KMS-11 (cell line): ENCODE measurements at regions not wholly inside any gene's neighbourhood (a gene's known extent, or its start where the extent isn't known, plus 50 kb on each side); places are given as distances from the start of the nearest gene placed in this dataset.

ENCODE experiments used
- H2AFZ ChIP-seq: fragments of 200-600 bp; sonication (generic); 2 replicates; pipeline ENCODE4 v1.6.1; 2016; ENCODE audit warnings: antibody characterized with exemption, mixed run types, low read depth
- H3K27ac ChIP-seq: fragments of 200-600 bp; sonication (generic); 2 replicates; pipeline ENCODE4 v1.6.1; 2016; ENCODE audit warnings: mild to moderate bottlenecking, mixed run types
- H3K27me3 ChIP-seq: fragments of 200-600 bp; sonication (generic); 2 replicates; pipeline ENCODE4 v1.6.1; 2017; ENCODE audit warnings: mild to moderate bottlenecking, low read depth, mixed run types, moderate library complexity; ENCODE audit not compliant: insufficient read depth
- H3K36me3 ChIP-seq: fragments of 200-600 bp; sonication (generic); 2 replicates; pipeline ENCODE4 v1.6.1; 2017; ENCODE audit warnings: mild to moderate bottlenecking, mixed run types; ENCODE audit not compliant: insufficient read depth
- H3K4me1 ChIP-seq: fragments of 200-600 bp; sonication (generic); 2 replicates; pipeline ENCODE4 v1.6.1; 2016; ENCODE audit warnings: mild to moderate bottlenecking, low read depth, mixed run types; ENCODE audit not compliant: poor library complexity, severe bottlenecking
- H3K4me2 ChIP-seq: fragments of 200-600 bp; sonication (generic); 2 replicates; pipeline ENCODE4 v1.7.0; 2016; ENCODE audit warnings: mild to moderate bottlenecking, mixed run types
- H3K4me3 ChIP-seq: fragments of 200-600 bp; sonication (generic); IDR thresholded peaks from 2 replicates; pipeline ENCODE4 v1.6.1; 2017; ENCODE audit warnings: low read depth, low read length, mixed read lengths; ENCODE audit not compliant: insufficient read depth
- H3K79me2 ChIP-seq: fragments of 200-600 bp; sonication (generic); 2 replicates; pipeline ENCODE4 v1.6.1; 2016; ENCODE audit warnings: low read depth, mixed run types; ENCODE audit not compliant: insufficient read depth
- H3K9ac ChIP-seq: fragments of 200-600 bp; sonication (generic); 2 replicates; pipeline ENCODE4 v1.6.1; 2016; ENCODE audit warnings: mild to moderate bottlenecking, mixed run types
- H4K20me1 ChIP-seq: fragments of 200-600 bp; sonication (generic); 2 replicates; pipeline ENCODE4 v1.6.1; 2016; ENCODE audit warnings: mild to moderate bottlenecking, mixed run types; ENCODE audit not compliant: insufficient read depth
- TF ChIP-seq, protein P1 (sequence below): fragments of 200-600 bp; sonication (generic); conservative IDR thresholded peaks from 2 replicates; pipeline ENCODE4 v1.6.1; 2017; ENCODE audit warnings: low read depth, mild to moderate bottlenecking, antibody characterized with exemption, low read length, moderate library complexity, mixed read lengths

DNA sequence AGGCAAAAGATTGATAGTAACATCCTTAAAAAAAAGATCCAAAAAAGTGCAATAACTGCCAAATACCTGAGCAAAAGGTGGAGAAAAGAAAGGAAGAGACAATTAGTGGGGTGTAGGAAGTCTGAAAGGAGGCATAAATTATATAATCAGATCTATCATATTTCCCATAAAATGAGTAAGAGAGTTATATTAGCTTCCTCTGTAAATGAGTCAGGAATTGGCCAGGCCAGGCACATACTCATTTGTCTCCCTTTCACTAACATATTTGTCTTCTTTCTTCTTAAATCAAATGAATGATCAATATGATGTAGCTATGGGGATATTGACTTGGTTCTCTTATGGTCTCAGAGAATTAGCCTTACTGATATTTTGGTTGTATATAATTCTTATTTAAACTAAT, 292.3 kb upstream of the CADM2 start:
- no peak overlapping the region for H2AFZ ChIP-seq
- no peaks in the 10 kb centered on the region for H3K79me2 ChIP-seq
- H3K4me3 ChIP-seq: no peak overlapping the region
- H3K27ac ChIP-seq: no peak overlapping the region
- TF ChIP-seq, protein P1, sequence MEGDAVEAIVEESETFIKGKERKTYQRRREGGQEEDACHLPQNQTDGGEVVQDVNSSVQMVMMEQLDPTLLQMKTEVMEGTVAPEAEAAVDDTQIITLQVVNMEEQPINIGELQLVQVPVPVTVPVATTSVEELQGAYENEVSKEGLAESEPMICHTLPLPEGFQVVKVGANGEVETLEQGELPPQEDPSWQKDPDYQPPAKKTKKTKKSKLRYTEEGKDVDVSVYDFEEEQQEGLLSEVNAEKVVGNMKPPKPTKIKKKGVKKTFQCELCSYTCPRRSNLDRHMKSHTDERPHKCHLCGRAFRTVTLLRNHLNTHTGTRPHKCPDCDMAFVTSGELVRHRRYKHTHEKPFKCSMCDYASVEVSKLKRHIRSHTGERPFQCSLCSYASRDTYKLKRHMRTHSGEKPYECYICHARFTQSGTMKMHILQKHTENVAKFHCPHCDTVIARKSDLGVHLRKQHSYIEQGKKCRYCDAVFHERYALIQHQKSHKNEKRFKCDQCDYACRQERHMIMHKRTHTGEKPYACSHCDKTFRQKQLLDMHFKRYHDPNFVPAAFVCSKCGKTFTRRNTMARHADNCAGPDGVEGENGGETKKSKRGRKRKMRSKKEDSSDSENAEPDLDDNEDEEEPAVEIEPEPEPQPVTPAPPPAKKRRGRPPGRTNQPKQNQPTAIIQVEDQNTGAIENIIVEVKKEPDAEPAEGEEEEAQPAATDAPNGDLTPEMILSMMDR: no peak
- no peak overlapping the region for H3K9ac ChIP-seq
- H3K4me2 ChIP-seq: no peak overlapping the region
- H4K20me1 ChIP-seq: no peaks in the 10 kb centered on the region
- no peaks in the 10 kb centered on the region for H3K27me3 ChIP-seq
- H3K36me3 ChIP-seq: no peaks in the 10 kb centered on the region
- no peaks in the 10 kb centered on the region for H3K4me1 ChIP-seq

DNA sequence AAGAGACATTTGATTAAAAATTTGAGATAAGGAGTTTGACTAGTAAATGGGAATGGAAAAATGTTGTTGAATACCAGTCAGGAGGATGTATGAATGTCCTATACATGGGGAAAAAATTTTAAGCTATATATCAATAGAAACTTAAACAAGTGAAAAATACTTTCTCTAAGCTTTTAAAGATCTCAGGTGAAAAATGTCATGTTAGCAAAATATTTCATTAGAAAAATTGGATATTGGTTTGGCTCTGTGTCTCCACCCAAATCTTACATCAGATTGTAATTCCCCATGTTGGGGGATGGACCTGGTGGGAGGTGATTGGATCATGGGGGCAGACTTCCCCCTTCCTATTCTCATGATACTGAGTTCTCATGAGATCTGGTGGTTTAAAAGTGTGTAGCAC, 279.6 kb upstream of the CADM2 start:
- H3K79me2 ChIP-seq: no peaks in the 10 kb centered on the region
- H3K4me1 ChIP-seq: no peaks in the 10 kb centered on the region
- H4K20me1 ChIP-seq: no peaks in the 10 kb centered on the region
- H3K4me3 ChIP-seq: no peak overlapping the region
- H3K27me3 ChIP-seq: no peaks in the 10 kb centered on the region
- H2AFZ ChIP-seq: no peak overlapping the region
- H3K9ac ChIP-seq: no peak overlapping the region
- no peak overlapping the region for H3K27ac ChIP-seq
- H3K4me2 ChIP-seq: no peak overlapping the region
- TF ChIP-seq, protein P1: no peak
- H3K36me3 ChIP-seq: no peaks in the 10 kb centered on the region

DNA sequence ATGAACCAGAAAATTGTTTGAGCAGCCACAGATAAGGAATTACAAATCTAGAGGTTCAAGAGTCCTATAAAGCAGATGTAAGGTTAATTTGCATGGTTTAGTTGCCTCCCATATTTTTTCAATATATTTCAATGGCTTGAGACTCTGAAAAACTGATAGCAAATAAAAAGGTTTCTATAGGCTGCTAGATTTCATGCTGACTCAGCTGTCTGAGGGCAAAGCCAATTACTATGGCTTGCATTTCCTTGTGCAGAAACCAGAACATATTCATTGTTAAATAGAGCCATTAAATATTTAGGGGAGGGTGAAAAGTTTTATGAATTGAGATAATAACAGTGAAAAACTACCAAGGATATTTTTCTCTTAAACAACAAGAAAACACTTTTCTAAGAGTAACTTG, 278.1 kb upstream of the CADM2 start:
- Histone ChIP-seq H3K79me2 (no peaks in the 10 kb centered on the region), H4K20me1 (no peaks in the 10 kb centered on the region), H3K27me3 (no peaks in the 10 kb centered on the region), H2AFZ (no peak overlapping the region), H3K4me3 (no peak overlapping the region), H3K9ac (no peak overlapping the region), H3K36me3 (no peaks in the 10 kb centered on the region), H3K4me2 (no peak overlapping the region), H3K4me1 (no peaks in the 10 kb centered on the region), H3K27ac (no peak overlapping the region)
- TF ChIP-seq, protein P1: no peak

DNA sequence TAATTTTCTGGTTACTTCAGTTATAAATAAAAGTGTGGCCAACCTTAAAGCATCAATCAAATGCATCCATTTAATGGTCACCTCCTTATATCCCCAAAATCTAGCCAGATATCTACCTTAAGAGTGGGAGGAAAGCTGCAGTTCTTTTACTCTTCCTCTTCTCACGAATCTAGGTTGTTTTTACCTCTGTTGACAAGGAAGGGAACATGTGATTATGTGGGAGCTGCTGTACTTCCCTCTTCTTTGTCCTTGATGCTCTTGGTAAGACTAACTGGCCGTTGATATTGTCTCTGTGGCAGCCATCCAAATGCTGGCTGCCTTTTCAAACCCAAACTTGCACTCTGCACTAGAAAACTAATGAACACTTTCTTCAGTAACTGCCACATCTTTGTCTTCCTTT, 275.3 kb upstream of the CADM2 start:
- H3K27ac ChIP-seq: no peak overlapping the region
- no peaks in the 10 kb centered on the region for H3K27me3 ChIP-seq
- H3K9ac ChIP-seq: no peak overlapping the region
- no peak overlapping the region for H3K4me3 ChIP-seq
- no peaks in the 10 kb centered on the region for H3K79me2 ChIP-seq
- H3K4me1 ChIP-seq: no peaks in the 10 kb centered on the region
- no peak overlapping the region for H3K4me2 ChIP-seq
- no peaks in the 10 kb centered on the region for H4K20me1 ChIP-seq
- H3K36me3 ChIP-seq: no peaks in the 10 kb centered on the region
- TF ChIP-seq, protein P1: no peak
- H2AFZ ChIP-seq: no peak overlapping the region

DNA sequence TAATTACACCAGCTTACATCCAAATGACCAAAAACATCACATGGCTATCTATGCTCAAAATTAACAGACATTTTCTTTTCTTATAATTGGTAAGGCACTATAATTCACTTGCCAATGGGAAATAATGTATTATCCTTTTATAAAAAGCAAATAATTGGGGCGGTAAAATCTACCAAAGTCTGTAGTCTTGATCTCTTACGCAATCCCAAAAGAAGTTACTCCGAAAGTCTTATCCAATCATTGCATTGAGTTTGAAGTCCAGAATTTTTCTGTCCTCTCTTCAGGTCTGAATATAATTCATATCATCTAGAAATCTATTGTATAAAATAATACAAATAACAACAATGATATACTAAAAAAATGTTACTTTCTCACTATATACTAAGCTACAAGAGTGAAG, 273.3 kb upstream of the CADM2 start:
- H3K4me3 ChIP-seq: no peak overlapping the region
- no peak overlapping the region for H3K4me2 ChIP-seq
- H3K27ac ChIP-seq: no peak overlapping the region
- H3K4me1 ChIP-seq: no peaks in the 10 kb centered on the region
- H3K27me3 ChIP-seq: no peaks in the 10 kb centered on the region
- H3K9ac ChIP-seq: no peak overlapping the region
- no peaks in the 10 kb centered on the region for H3K36me3 ChIP-seq
- H3K79me2 ChIP-seq: no peaks in the 10 kb centered on the region
- H2AFZ ChIP-seq: no peak overlapping the region
- TF ChIP-seq, protein P1: no peak
- H4K20me1 ChIP-seq: no peaks in the 10 kb centered on the region
